Astrocyte (in vitro differentiated cells and primary cell): ENCODE measurements at regions not wholly inside any gene's neighbourhood (a gene's known extent, or its start where the extent isn't known, plus 50 kb on each side); places are given as distances from the start of the nearest gene placed in this dataset.

ENCODE experiments used
- DNase-seq: peaks from one replicate; pipeline ENCODE4 v3.0.0-alpha.2; 2010; ENCODE audit warnings: low read depth
- FAIRE-seq: peaks from 2 replicates; lab custom pipeline; 2011; peaks lifted over from hg19 to GRCh38; lab: Jason Lieb, UNC
- H2AFZ ChIP-seq: 2 replicates; pipeline ENCODE4 v1.6.0; 2012; ENCODE audit warnings: low read depth, low read length, inconsistent platforms
- H3K27ac ChIP-seq: 2 replicates; pipeline ENCODE4 v1.5.1; 2011; ENCODE audit warnings: low read depth, low read length, inconsistent platforms
- H3K27me3 ChIP-seq: 2 replicates; pipeline ENCODE4 v1.6.0; 2011; ENCODE audit warnings: low read length, inconsistent platforms; ENCODE audit not compliant: insufficient read depth
- H3K36me3 ChIP-seq: 2 replicates; pipeline ENCODE4 v1.5.1; 2011; ENCODE audit warnings: low read length, inconsistent platforms; ENCODE audit not compliant: insufficient read depth
- H3K4me1 ChIP-seq: 2 replicates; pipeline ENCODE4 v1.5.1; 2011; ENCODE audit warnings: low read length, inconsistent platforms; ENCODE audit not compliant: insufficient read depth
- H3K4me2 ChIP-seq: 2 replicates; pipeline ENCODE4 v1.6.0; 2012; ENCODE audit warnings: low read length, inconsistent platforms
- H3K4me3 ChIP-seq: 2 replicates; pipeline ENCODE4 v1.5.1; 2011; ENCODE audit warnings: low read depth, mild to moderate bottlenecking, low read length, inconsistent platforms; ENCODE audit not compliant: insufficient read depth
- H3K79me2 ChIP-seq: 2 replicates; pipeline ENCODE4 v1.6.0; 2012; ENCODE audit warnings: mild to moderate bottlenecking, low read length, inconsistent platforms; ENCODE audit not compliant: insufficient read depth
- H3K9ac ChIP-seq: 2 replicates; pipeline ENCODE4 v1.6.0; 2012; ENCODE audit warnings: mild to moderate bottlenecking, low read length, inconsistent platforms
- H3K9me3 ChIP-seq: 2 replicates; pipeline ENCODE4 v1.5.1; 2012; ENCODE audit warnings: low read depth, mild to moderate bottlenecking, low read length, inconsistent platforms; ENCODE audit not compliant: insufficient read depth
- H4K20me1 ChIP-seq: 2 replicates; pipeline ENCODE4 v1.6.0; 2012; ENCODE audit warnings: low read length, inconsistent platforms; ENCODE audit not compliant: insufficient read depth
- H3K27ac Mint-ChIP-seq: one replicate; pipeline ENCODE4 v1.8.0; 2021; ENCODE audit warnings: mild to moderate bottlenecking, mixed read lengths; ENCODE audit not compliant: unreplicated experiment
- H3K27me3 Mint-ChIP-seq: one replicate; pipeline ENCODE4 v1.8.0; 2021; ENCODE audit warnings: low read depth, mixed read lengths; ENCODE audit not compliant: unreplicated experiment
- H3K36me3 Mint-ChIP-seq: one replicate; pipeline ENCODE4 v1.8.0; 2021; ENCODE audit warnings: low read depth, mixed read lengths; ENCODE audit not compliant: unreplicated experiment
- H3K4me1 Mint-ChIP-seq: one replicate; pipeline ENCODE4 v1.8.0; 2021; ENCODE audit warnings: low read depth, mixed read lengths; ENCODE audit not compliant: unreplicated experiment
- H3K4me3 Mint-ChIP-seq: one replicate; pipeline ENCODE4 v1.8.0; 2021; ENCODE audit warnings: mild to moderate bottlenecking, moderate library complexity, mixed read lengths; ENCODE audit not compliant: unreplicated experiment
- H3K9me3 Mint-ChIP-seq: one replicate; pipeline ENCODE4 v1.8.0; 2021; ENCODE audit warnings: mild to moderate bottlenecking, mixed read lengths; ENCODE audit not compliant: unreplicated experiment
- EZH2 ChIP-seq: IDR thresholded peaks from 2 replicates; pipeline ENCODE4 v1.6.1; 2012; ENCODE audit warnings: mild to moderate bottlenecking, low read length, inconsistent platforms; ENCODE audit not compliant: insufficient read depth
- TF ChIP-seq, protein P1 (sequence below): IDR thresholded peaks from 2 replicates; pipeline ENCODE4 v1.5.1; 2011; ENCODE audit warnings: low read depth, mild to moderate bottlenecking, inconsistent platforms, low read length, moderate library complexity; ENCODE audit not compliant: insufficient read depth

DNA sequence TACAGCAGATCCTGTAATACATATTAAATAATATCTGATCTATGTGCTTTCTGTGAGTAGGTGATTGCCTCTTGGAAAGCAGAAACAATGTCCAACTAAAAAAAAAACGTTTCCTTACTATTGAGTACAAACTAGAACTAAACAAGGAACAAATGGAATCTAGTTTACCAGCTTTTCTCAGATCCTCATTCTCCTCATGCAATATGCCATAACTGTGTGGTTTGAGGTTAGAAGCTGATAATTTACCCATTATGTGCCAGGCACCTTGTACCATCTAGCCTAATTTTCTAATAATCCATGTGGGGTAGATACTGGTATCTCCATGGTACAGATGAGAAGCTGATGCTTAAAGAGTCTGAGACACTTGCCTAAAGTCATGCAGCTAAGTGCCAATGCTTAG, 154.7 kb downstream of the PTGER3 start:
- H3K4me3 Mint-ChIP-seq = no peak overlapping the region
- no peak for FAIRE-seq

DNA sequence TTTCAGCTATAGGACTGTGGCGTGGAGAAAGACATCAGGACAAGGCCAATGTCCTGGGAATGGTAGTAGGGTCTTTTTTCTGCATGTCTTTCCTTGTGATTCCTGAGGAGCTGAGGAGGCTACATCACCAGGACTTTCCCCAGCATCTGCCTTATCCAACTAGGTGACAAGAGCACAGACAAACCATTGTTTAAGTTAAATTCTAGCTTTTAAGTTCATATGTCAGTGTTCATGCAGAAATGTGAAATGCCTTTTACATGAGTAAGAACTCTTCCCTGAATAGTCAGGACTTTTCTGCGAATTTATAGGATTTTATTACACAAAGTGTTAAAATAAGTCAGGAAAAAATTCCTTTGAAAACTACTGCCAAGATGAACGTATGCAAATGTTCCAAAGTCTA, 154.2 kb downstream of the PTGER3 start:
- Histone ChIP-seq H4K20me1 (no peaks in the 10 kb centered on the region), H3K9me3 (no peaks in the 10 kb centered on the region), H3K4me2 (no peak overlapping the region), H2AFZ (no peak overlapping the region), H3K4me1 (no peaks in the 10 kb centered on the region), H3K36me3 (no peaks in the 10 kb centered on the region), H3K9ac (no peak overlapping the region), H3K27me3 (no peaks in the 10 kb centered on the region), H3K4me3 (no peak overlapping the region), H3K79me2 (no peaks in the 10 kb centered on the region), H3K27ac (no peak overlapping the region)
- H3K9me3 Mint-ChIP-seq = peaks cover 4% of the 10 kb centered on the region
- H3K36me3 Mint-ChIP-seq = no peaks in the 10 kb centered on the region
- H3K27me3 Mint-ChIP-seq = peaks cover 11% of the 10 kb centered on the region
- DNase-seq = no peak
- H3K4me1 Mint-ChIP-seq = peaks cover 3% of the 10 kb centered on the region
- no peak overlapping the region for H3K27ac Mint-ChIP-seq
- no peak overlapping the region for H3K4me3 Mint-ChIP-seq
- TF ChIP-seq, protein P1, sequence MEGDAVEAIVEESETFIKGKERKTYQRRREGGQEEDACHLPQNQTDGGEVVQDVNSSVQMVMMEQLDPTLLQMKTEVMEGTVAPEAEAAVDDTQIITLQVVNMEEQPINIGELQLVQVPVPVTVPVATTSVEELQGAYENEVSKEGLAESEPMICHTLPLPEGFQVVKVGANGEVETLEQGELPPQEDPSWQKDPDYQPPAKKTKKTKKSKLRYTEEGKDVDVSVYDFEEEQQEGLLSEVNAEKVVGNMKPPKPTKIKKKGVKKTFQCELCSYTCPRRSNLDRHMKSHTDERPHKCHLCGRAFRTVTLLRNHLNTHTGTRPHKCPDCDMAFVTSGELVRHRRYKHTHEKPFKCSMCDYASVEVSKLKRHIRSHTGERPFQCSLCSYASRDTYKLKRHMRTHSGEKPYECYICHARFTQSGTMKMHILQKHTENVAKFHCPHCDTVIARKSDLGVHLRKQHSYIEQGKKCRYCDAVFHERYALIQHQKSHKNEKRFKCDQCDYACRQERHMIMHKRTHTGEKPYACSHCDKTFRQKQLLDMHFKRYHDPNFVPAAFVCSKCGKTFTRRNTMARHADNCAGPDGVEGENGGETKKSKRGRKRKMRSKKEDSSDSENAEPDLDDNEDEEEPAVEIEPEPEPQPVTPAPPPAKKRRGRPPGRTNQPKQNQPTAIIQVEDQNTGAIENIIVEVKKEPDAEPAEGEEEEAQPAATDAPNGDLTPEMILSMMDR = no peak
- TF ChIP-seq EZH2 = no peak
- FAIRE-seq = no peak

More for the DNA sequence above, 154.7 kb downstream of the PTGER3 start:
- Mint-ChIP-seq H3K4me1 (peaks cover 3% of the 10 kb centered on the region), H3K36me3 (no peaks in the 10 kb centered on the region), H3K9me3 (peaks cover 2% of the 10 kb centered on the region), H3K27me3 (peaks cover 8% of the 10 kb centered on the region), H3K27ac (no peak overlapping the region)
- H3K4me2 ChIP-seq = no peak overlapping the region
- H3K27ac ChIP-seq = no peak overlapping the region
- no peak for TF ChIP-seq EZH2
- H3K9me3 ChIP-seq = no peaks in the 10 kb centered on the region
- H3K27me3 ChIP-seq = no peaks in the 10 kb centered on the region
- no peak for DNase-seq
- H3K36me3 ChIP-seq = no peaks in the 10 kb centered on the region
- H4K20me1 ChIP-seq = no peaks in the 10 kb centered on the region
- H2AFZ ChIP-seq = no peak overlapping the region
- no peak overlapping the region for H3K9ac ChIP-seq
- no peak overlapping the region for H3K4me3 ChIP-seq
- no peaks in the 10 kb centered on the region for H3K79me2 ChIP-seq
- no peaks in the 10 kb centered on the region for H3K4me1 ChIP-seq

DNA sequence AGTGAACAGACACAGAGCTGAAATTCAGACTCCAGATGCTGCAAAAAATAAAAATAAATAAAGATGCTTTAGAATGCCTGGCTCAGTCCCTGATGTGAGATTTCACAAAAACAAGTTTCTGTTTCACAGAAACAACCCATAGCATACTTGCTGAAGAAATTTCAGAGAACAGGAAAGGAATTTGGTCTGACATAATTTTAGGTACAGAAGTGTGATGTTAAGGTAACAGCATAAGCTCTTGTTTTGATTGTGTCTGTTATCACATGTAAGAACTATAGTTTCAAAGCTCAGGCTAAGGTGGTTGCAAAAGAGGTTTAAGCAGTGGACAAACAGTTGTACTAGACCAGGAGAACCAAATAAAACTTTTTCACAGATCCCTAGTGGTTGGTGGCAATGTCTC, 152.1 kb downstream of the PTGER3 start:
- H3K4me3 Mint-ChIP-seq = no peak overlapping the region
- no peaks in the 10 kb centered on the region for H3K4me1 ChIP-seq
- H3K27ac ChIP-seq = no peak overlapping the region
- no peaks in the 10 kb centered on the region for H4K20me1 ChIP-seq
- H3K4me3 ChIP-seq = no peak overlapping the region
- FAIRE-seq = no peak
- H3K79me2 ChIP-seq = no peaks in the 10 kb centered on the region
- no peak overlapping the region for H2AFZ ChIP-seq
- H3K36me3 ChIP-seq = no peaks in the 10 kb centered on the region
- no peaks in the 10 kb centered on the region for H3K36me3 Mint-ChIP-seq
- H3K4me2 ChIP-seq = no peak overlapping the region
- peaks cover 4% of the 10 kb centered on the region for H3K9me3 Mint-ChIP-seq
- DNase-seq = no peak
- H3K9me3 ChIP-seq = no peaks in the 10 kb centered on the region
- H3K27me3 Mint-ChIP-seq = peaks cover 11% of the 10 kb centered on the region
- no peak overlapping the region for H3K9ac ChIP-seq
- peaks cover 8% of the 10 kb centered on the region for H3K4me1 Mint-ChIP-seq
- H3K27me3 ChIP-seq = no peaks in the 10 kb centered on the region
- TF ChIP-seq, protein P1 = no peak
- no peak for TF ChIP-seq EZH2
- H3K27ac Mint-ChIP-seq = no peak overlapping the region
